ENCODE measurements at regions not wholly inside any gene's neighbourhood (a gene's known extent, or its start where the extent isn't known, plus 50 kb on each side); places are given as distances from the start of the nearest gene placed in this dataset.
A peak's percentile ranks its signal among the peaks of the same experiment; 100 is the strongest.
"Not testable (repeated sequence)": the region's sequence is repeated elsewhere in the genome, so short reads cannot be mapped to it uniquely, and the experiment has no call there.

DNA sequence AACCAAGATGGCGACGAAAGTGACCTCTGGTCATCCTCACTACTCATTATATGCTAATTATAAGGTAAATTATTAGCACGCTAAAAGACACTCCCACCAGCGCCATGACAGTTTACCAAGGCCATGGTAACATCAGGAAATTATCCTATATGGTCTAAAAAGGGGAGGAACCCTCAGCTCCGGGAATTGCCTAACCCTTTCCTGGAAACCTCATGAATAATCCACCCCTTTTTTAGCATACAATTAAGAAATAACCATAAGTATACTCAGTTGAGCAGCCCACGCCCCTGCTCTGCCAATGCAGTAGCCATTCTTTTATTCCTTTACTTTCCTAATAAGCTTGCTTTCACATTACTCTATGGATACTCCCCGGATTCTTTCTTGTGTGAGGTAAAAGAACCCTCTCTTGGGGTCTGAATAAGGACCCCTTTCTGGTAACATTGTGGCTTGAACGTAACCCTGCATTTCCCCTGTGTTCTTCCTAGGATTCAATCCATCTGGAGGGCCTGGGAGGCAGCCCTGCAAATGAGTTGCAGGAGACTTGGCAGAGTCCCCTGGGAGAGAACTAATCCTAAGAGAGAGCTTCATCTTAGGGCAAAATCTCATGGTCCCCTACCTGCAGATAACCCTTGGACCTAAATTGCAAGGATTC, 225.6 kb upstream of the JARID2 start:
- no peak for DNase-seq (ENCODE audit: low spot score)
- in situ Hi-C loops (cut with MboI; ENCODE audit: low pct_unique_long_range_greater_than_20kb, low sequenced_read_pairs, unreplicated experiment): no loop called here
- TF ChIP-seq, protein P1, sequence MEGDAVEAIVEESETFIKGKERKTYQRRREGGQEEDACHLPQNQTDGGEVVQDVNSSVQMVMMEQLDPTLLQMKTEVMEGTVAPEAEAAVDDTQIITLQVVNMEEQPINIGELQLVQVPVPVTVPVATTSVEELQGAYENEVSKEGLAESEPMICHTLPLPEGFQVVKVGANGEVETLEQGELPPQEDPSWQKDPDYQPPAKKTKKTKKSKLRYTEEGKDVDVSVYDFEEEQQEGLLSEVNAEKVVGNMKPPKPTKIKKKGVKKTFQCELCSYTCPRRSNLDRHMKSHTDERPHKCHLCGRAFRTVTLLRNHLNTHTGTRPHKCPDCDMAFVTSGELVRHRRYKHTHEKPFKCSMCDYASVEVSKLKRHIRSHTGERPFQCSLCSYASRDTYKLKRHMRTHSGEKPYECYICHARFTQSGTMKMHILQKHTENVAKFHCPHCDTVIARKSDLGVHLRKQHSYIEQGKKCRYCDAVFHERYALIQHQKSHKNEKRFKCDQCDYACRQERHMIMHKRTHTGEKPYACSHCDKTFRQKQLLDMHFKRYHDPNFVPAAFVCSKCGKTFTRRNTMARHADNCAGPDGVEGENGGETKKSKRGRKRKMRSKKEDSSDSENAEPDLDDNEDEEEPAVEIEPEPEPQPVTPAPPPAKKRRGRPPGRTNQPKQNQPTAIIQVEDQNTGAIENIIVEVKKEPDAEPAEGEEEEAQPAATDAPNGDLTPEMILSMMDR (IDR thresholded peaks at IDR 0.05; ENCODE audit: extremely low read depth, insufficient read depth, missing control alignments): no peak

DNA sequence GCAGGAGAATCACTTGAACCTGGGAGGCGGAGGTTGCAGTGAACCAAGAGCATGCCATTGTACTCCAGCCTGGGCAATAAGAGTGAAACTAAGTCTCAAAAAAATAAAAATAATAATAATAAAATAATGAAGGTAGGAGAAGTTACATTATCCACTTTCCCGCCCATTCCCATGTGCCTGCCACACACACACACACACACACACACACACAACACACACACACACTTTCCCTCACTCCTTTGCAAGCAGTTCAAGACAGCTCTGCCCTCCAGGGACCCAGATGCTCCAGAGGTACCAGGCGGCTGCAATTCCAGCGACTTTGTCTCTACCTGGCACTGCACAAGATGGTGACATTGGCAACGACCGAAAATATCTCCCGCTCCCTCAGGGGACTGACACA, 224.8 kb upstream of the JARID2 start:
- TF ChIP-seq, protein P1 (IDR thresholded peaks at IDR 0.05; ENCODE audit: extremely low read depth, insufficient read depth, missing control alignments): no peak
- in situ Hi-C loops (cut with MboI; ENCODE audit: low pct_unique_long_range_greater_than_20kb, low sequenced_read_pairs, unreplicated experiment): no loop called here

DNA sequence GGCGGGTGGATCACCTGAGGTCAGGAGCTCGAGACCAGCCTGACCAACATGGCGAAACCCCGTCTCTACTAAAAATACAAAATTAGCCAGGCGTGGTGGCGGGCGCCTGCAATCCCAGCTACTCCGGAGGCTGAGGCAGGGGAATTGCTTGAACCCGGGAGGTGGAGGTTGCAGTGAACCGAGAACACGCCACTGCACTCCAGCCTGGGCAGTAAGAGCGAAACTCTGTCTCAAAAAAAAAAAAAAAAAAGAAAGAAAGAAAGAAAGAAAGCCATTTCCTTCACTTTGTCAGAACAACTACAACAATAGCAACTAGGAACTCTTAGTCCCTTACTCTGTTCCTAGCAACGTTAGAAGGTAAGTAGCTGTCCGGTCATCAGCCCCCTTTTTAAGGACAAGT, 222.9 kb upstream of the JARID2 start:
- in situ Hi-C loops (cut with MboI; ENCODE audit: low pct_unique_long_range_greater_than_20kb, low sequenced_read_pairs, unreplicated experiment); DNase-seq (ENCODE audit: low spot score): not testable (repeated sequence)

More for the DNA sequence above, 224.8 kb upstream of the JARID2 start:
- DNase-seq (ENCODE audit: low spot score): no peak

DNA sequence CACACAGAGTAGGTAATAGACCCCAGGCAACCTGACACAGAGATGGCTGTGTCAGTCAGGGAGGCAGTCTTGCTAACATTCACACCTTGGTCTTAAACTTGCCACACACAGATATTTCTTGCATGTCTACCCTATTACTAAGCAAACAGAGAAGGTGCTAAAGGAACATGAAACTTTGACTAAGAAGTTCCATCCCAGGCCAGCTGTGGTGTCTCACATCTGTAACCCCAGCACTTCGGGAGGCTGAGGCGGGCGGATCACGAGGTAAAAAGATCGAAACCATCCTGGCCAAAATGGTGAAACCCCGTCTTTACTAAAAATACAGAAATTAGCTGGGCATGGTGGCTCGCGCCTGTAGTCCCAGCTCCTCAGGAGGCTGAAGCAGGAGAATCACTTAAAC, 222.4 kb upstream of the JARID2 start:
- peak; percentile 76 for DNase-seq (ENCODE audit: low spot score)
- in situ Hi-C loops (cut with MboI; ENCODE audit: low pct_unique_long_range_greater_than_20kb, low sequenced_read_pairs, unreplicated experiment): no loop called here
- TF ChIP-seq, protein P1 (IDR thresholded peaks at IDR 0.05; ENCODE audit: extremely low read depth, insufficient read depth, missing control alignments): no peak

DNA sequence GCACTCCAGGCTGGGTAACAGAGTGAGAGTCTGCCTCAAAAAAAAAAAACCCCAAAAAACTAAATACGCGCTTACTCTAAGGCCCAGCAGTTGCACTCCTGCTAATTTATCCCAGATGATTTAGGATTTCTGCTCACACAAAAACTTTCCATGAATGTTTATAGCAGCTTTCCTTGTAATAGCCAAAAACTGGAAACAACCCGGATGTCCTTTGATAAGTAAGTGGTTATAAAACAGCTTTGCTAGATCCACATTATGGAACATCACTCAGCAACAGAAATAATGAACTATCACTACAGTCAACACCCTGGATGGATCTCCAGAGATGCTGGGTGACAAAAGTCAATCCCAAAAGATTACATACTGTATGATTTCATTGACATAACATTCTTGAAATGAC, 220.4 kb upstream of the JARID2 start:
- no peak for DNase-seq (ENCODE audit: low spot score)
- TF ChIP-seq, protein P1 (IDR thresholded peaks at IDR 0.05; ENCODE audit: extremely low read depth, insufficient read depth, missing control alignments): no peak
- in situ Hi-C loops (cut with MboI; ENCODE audit: low pct_unique_long_range_greater_than_20kb, low sequenced_read_pairs, unreplicated experiment): no loop called here

DNA sequence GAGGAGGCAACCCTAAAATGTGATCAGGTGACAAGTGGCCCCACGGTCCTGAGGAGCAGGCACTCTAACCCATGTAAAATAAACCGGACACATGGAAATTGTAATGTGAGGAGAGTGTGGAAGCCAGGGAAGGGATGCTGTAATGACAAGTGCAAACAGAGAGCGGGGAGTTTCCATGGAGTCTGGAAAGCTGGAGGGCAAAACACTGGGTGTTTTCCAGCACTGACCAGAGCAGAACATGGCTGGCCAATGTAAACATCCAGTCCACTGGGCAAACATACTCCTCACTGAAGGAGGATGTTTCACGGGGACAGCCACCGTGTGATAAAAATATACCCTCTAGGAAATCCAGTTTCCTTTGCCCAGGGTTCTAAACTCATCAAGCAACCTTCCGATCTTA, 219.0 kb upstream of the JARID2 start:
- in situ Hi-C loops (cut with MboI; ENCODE audit: low pct_unique_long_range_greater_than_20kb, low sequenced_read_pairs, unreplicated experiment): no loop called here
- TF ChIP-seq, protein P1 (IDR thresholded peaks at IDR 0.05; ENCODE audit: extremely low read depth, insufficient read depth, missing control alignments): no peak
- DNase-seq (ENCODE audit: low spot score): no peak

DNA sequence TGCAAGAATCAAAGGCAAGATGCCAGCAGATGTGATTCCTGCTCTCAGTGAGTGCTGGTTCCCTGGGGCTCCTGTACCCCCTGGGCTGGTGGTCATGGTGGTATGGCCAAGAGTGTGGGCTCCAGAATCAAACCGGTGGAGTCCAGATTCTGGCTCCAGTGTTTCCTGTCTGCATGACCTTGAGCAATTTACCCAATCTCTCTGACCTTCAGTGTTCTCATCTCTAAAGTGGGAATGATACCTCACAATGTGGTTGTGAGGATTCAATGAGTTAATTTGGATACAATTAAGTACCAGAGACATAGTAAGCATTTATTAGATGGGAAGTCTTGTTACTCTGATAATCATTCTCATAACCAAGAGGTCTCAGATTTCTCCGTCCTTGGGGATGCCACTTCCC, 218.4 kb upstream of the JARID2 start:
- in situ Hi-C loops (cut with MboI; ENCODE audit: low pct_unique_long_range_greater_than_20kb, low sequenced_read_pairs, unreplicated experiment): no loop called here
- TF ChIP-seq, protein P1 (IDR thresholded peaks at IDR 0.05; ENCODE audit: extremely low read depth, insufficient read depth, missing control alignments): no peak
- no peak for DNase-seq (ENCODE audit: low spot score)

All from GM13977 (cell line).